ENCODE measurements at regions not wholly inside any gene's neighbourhood (a gene's known extent, or its start where the extent isn't known, plus 50 kb on each side); places are given as distances from the start of the nearest gene placed in this dataset.

DNA sequence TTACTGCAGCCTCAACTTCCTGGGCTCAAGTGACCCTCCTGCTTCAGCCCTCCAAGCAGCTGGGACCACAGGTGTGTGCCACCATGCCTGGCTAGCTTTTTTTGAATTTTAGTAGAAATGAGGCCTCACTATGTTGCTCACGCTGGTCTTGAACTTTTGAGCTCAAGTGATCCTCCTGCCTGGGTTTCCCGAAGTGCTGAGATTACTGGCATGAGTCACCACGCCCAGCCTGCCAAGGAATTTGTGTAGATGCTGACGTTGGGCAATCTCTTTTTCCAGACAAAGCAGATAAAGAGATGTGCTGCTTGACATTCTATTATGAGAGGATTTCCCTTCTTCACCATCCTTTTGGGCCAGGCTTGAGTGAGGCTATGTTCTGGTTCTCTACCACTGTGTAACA, 254.5 kb upstream of the RPS6KA3 start:
- DNase-seq (ENCODE audit: low read depth in 1 of 2, low spot score in 1 of 2): no peak

DNA sequence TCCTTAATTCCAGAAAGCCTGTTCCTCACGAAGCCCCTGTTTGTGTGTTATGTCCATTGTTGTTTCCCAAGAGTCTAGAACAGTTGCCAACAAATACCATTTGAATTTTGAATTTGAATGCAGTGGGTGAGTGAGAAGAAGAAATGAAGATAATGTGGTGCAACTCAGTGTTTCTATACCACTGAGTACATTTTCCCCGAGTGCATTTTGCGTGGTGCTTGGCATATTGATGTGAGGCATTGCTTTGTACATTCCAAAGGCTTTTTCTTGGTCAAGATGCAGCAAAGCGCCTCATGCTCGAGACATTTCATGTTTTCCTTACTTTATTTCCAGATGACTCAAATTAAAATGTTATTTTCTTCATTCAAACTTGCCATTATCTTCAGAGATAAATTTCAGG, 253.1 kb upstream of the RPS6KA3 start:
- no peak for TF ChIP-seq JUND (IDR thresholded peaks at IDR 0.05; ENCODE audit: low read depth)
- in situ Hi-C loops (cut with HindIII; ENCODE audit: low pct_unique_long_range_greater_than_20kb, low sequenced_read_pairs): no loop called here
- DNase-seq (ENCODE audit: low read depth in 1 of 2, low spot score in 1 of 2): no peak

More for the DNA sequence above, 254.5 kb upstream of the RPS6KA3 start:
- no peak for TF ChIP-seq JUND (IDR thresholded peaks at IDR 0.05; ENCODE audit: low read depth)
- in situ Hi-C loops (cut with HindIII; ENCODE audit: low pct_unique_long_range_greater_than_20kb, low sequenced_read_pairs): no loop called here

DNA sequence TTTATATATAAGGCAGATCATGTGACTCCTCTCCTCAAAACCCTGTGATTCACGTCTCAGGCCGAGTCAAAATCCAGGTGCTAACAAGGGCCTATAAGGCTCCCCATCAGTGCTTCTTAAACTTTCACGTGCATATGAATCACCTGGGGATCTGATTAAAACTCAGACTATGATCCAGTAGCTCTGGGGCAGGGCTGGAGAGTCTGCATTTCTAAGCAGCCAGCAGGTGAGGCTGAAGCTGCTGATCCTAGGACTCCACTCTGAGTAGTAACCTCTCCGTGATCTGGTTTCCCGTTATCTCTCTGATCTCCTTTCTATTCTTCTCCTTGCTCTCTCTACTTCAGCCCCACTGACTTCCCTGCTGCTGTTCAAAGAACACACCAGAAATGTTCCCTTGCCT, 252.4 kb upstream of the RPS6KA3 start:
- in situ Hi-C loops (cut with HindIII; ENCODE audit: low pct_unique_long_range_greater_than_20kb, low sequenced_read_pairs): no loop called here
- no peak for TF ChIP-seq JUND (IDR thresholded peaks at IDR 0.05; ENCODE audit: low read depth)
- DNase-seq (ENCODE audit: low read depth in 1 of 2, low spot score in 1 of 2): no peak

DNA sequence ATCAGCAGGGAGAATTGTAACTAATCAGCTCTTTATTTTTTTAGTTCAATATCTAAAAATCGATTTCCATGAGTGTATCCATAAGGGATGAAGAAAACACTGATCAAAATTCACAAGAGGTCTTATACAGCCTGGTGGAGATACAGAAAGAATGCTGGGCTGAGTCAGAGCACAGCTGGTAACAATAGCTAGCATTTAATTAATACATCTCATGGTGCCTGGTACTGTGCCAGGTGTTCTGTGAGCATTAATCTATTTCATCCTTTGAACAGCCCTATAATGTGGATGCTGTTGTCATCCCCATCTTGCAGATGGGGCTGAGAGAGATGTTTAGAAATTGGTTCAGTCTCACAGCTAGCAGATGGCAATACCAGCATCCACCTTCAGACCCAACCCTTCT, 250.9 kb upstream of the RPS6KA3 start:
- no peak for TF ChIP-seq JUND (IDR thresholded peaks at IDR 0.05; ENCODE audit: low read depth)
- in situ Hi-C loops (cut with HindIII; ENCODE audit: low pct_unique_long_range_greater_than_20kb, low sequenced_read_pairs): no loop called here
- no peak for DNase-seq (ENCODE audit: low read depth in 1 of 2, low spot score in 1 of 2)

DNA sequence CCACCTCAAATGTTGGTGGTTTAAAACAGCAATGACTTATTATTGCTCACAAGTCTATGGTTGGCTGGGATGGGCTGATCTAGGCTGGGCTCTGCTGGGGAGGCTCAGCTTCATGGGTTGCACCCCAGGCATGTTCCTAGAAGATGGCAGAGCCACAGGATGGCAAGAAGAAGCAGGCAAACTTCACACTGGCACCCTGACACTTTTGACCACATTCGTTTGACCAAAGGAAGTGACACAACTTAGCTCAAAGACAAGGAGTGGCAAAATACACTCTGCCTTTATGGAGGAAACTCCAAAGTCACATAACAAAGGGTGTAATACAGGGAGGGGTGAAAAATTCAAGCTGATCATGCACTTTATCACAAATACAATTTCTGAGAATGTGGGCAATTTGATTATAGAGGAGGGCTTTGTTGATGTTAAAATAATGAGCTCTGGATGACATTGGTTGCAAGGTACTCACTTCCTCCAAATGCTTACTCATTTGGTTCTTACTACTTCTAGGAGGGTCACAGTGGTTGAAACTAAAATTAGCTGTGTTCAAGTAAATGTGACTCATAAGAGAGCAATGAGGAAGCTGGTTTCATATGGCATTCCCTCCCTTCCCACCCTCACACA, 249.2 kb upstream of the RPS6KA3 start:
- DNase-seq (ENCODE audit: low read depth in 1 of 2, low spot score in 1 of 2): peak in 1 of 2 experiments; percentile 41
- in situ Hi-C loops (cut with HindIII; ENCODE audit: low pct_unique_long_range_greater_than_20kb, low sequenced_read_pairs): no loop called here
- TF ChIP-seq JUND (IDR thresholded peaks at IDR 0.05; ENCODE audit: low read depth): no peak; the same call in 1 of the 2 replicates

DNA sequence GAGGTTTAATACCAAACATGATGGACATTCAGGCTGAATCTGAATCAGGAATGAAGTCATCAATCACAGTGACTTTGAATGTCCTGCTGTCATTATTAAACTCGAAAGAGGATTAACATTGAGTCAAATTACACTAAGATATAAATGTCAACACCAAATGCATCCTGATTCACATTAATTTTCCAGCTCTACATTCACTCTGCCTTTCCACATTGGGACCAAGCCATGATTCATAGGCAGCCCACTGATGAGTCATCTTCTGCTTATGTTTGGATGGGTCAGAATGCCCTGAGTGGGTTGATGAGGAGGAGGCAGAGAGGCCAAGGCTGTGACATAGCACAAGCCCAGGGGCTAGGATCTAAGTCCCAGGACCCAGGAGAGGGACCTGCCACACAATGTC, 247.6 kb upstream of the RPS6KA3 start:
- in situ Hi-C loops (cut with HindIII; ENCODE audit: low pct_unique_long_range_greater_than_20kb, low sequenced_read_pairs): no loop called here
- TF ChIP-seq JUND (IDR thresholded peaks at IDR 0.05; ENCODE audit: low read depth): no peak
- DNase-seq (ENCODE audit: low read depth in 1 of 2, low spot score in 1 of 2): peak in 1 of 2 experiments; percentile 6

DNA sequence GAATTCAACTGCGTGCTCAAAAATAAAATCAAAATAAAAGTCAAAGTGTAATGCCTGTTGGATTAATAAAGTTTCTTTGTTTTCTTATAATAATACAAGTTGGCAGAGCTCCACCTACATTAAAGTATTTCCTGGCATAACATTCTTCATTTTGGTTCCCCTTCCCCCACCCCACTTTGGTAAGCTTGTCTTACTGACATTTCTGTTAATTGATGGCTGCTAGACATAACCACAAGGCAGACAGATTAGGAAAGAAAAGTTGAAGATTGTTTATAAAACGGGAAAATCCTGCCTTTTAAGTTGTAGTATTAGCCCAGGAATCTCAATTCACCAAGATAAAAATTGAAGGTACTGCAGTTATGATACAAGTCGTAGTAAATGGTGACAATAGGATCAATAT, 246.5 kb upstream of the RPS6KA3 start:
- in situ Hi-C loops (cut with HindIII; ENCODE audit: low pct_unique_long_range_greater_than_20kb, low sequenced_read_pairs): no loop called here
- no peak for TF ChIP-seq JUND (IDR thresholded peaks at IDR 0.05; ENCODE audit: low read depth)
- DNase-seq (ENCODE audit: low read depth in 1 of 2, low spot score in 1 of 2): no peak

DNA sequence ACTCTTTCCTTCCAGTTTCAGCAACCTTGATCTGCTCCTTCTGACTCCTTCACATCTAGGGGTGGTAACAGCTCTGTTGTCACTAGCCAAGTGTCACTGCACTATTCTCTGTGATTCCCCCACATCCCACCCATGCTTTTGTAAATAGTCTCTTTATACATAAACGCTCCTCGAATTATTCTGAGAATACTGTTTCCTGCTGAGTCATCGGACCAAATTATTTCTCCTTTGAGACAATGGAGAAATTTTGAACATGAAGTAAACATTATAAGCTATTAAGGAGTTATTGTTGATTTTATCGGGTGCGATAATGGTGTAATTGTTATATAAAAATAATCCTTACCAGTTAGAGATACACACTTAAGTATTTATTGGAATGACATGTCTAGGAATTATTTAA, 245.1 kb upstream of the RPS6KA3 start:
- in situ Hi-C loops (cut with HindIII; ENCODE audit: low pct_unique_long_range_greater_than_20kb, low sequenced_read_pairs): no loop called here

DNA sequence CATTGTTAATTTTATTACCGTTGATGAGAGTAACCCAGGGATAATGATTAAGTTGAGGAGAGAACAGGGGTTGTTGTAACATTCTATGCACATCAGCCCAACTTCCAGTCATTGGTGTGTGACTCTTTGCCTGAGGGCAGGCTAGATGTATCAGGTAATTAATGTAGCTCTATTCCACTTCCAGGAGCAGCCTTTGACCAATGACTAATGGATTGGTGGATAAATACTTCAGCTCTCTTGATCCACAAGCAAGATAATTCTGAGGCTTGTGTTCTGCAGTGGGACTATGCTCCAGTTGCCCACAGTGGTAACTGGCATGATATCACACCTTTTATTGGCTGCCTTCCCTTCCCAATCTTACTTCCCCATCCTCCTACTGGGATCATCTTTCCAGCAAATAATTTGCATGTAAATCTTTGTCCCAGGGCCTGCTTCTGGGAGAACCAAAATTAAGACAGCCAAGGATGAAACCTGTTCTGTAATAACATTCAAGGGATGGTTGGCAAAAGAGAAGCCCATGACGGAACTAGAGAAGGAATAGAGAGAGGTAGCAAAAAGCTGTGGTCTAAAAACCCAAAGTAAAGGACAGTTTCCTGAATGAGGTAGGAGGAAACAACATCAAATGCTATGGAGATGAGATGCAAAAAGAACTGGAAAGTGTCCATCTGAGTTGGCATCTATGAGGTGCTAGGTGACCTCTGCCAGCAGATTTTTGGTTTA, 241.4 kb upstream of the RPS6KA3 start:
- TF ChIP-seq JUND (IDR thresholded peaks at IDR 0.05; ENCODE audit: low read depth): no peak

More for the DNA sequence above, 245.1 kb upstream of the RPS6KA3 start:
- TF ChIP-seq JUND (IDR thresholded peaks at IDR 0.05; ENCODE audit: low read depth): no peak
- DNase-seq (ENCODE audit: low read depth in 1 of 2, low spot score in 1 of 2): no peak

DNA sequence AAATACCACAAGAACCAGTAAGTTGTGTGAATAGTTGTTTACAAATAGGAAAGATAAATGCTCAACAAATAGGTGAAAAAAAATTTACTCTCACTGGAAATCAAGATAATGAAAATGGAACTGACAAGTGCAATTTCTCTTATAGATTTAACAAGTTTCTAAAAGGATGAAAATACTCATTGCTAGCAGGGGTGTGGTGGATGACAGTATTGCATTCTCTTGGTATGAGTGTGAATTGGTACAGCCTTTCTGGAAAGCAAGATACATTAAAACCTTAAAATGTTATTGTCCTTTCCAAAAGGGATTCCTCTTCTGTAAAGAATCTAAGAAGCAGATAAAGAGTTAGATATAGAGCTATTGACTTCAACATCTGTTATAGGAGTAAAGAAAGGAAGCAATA, 240.0 kb upstream of the RPS6KA3 start:
- in situ Hi-C loops (cut with HindIII; ENCODE audit: low pct_unique_long_range_greater_than_20kb, low sequenced_read_pairs): no loop called here
- DNase-seq (ENCODE audit: low read depth in 1 of 2, low spot score in 1 of 2): no peak
- TF ChIP-seq JUND (IDR thresholded peaks at IDR 0.05; ENCODE audit: low read depth): no peak

More for the DNA sequence above, 241.4 kb upstream of the RPS6KA3 start:
- in situ Hi-C loops (cut with HindIII; ENCODE audit: low pct_unique_long_range_greater_than_20kb, low sequenced_read_pairs): no loop called here
- no peak for DNase-seq (ENCODE audit: low read depth in 1 of 2, low spot score in 1 of 2)

DNA sequence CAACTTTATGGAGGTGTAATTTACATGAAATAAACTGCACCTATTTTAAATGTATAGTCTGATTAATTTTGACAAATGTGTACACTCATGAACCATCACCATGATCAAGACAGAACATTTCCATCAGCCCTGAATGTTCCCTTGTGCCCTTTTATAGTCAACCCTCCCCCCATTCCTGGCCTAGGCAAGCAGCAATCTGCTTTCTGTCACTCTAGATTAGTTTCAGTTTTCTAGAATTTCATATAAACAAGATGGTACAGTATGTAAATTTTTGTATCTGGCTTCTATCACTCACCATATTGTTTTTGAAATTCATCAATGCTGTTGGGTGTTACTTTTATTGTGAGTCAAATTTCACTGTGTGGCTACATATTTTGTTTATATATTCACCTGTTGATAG, 234.2 kb upstream of the RPS6KA3 start:
- in situ Hi-C loops (cut with HindIII; ENCODE audit: low pct_unique_long_range_greater_than_20kb, low sequenced_read_pairs): no loop called here
- TF ChIP-seq JUND (IDR thresholded peaks at IDR 0.05; ENCODE audit: low read depth): no peak
- no peak for DNase-seq (ENCODE audit: low read depth in 1 of 2, low spot score in 1 of 2)

DNA sequence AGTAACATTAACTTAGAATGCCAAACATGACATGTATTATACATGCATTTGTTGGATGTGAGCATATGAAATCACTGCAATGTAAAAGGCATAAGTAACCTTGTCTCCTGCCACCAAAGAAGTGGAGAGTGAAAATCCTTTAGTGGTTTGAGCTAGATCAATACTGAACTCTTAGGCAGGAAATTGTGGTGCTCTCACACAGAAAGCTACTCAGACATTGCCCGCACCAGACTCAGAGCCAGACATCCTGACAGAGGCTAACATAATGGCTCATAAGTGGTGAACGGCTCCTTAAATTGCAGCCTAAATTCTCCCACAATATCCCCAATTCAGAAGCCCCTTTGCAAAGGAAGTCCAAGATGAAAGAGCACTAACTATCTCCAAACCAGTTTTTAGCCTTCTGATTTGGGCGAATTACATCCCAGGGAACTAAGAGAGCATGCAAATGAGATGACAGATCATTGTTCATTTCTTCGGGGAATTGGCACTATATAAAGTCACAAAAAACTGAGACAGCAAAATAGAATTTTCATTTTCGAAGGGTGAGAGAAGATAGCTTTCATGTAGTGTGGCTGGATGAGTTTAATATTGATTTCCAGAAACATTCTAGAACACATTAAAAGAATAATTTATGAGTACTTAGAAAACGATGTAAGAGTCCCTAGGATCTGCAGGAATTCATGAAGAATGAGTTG, 233.6 kb upstream of the RPS6KA3 start:
- no peak for TF ChIP-seq JUND (IDR thresholded peaks at IDR 0.05; ENCODE audit: low read depth)
- in situ Hi-C loops (cut with HindIII; ENCODE audit: low pct_unique_long_range_greater_than_20kb, low sequenced_read_pairs): no loop called here
- no peak for DNase-seq (ENCODE audit: low read depth in 1 of 2, low spot score in 1 of 2)

DNA sequence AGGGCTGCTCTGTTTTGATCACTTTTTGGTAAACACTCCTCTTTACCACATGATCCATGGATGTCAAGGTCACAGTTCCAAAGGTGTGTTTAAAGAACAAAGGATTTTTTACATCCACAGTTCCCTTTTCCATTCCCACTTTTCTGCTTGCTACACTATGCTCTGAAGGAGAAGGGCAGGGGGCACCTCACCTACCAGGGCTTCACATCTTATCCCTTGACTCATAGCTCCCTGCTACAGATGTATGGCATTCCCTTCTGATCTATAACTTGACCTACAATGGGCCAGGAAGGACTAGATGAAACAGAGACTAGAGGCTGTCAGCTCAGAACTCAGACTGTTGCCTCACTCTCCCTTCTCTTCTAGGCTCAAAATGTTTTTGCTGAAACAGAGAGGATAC, 233.1 kb upstream of the RPS6KA3 start:
- TF ChIP-seq JUND (IDR thresholded peaks at IDR 0.05; ENCODE audit: low read depth): no peak
- in situ Hi-C loops (cut with HindIII; ENCODE audit: low pct_unique_long_range_greater_than_20kb, low sequenced_read_pairs): no loop called here
- DNase-seq (ENCODE audit: low read depth in 1 of 2, low spot score in 1 of 2): no peak
